SJSA1 (cell line): ENCODE measurements at regions not wholly inside any gene's neighbourhood (a gene's known extent, or its start where the extent isn't known, plus 50 kb on each side); places are given as distances from the start of the nearest gene placed in this dataset.

ENCODE experiments used
- DNase-seq, 2 experiments: peaks; one replicate each; pipeline ENCODE4 v3.0.0-alpha.2; 2015 to 2020; ENCODE audit warnings: low spot score in 2 of 2, low read depth in 1 of 2
- H3K27ac ChIP-seq: fragments of 250-450 bp; sonication (Bioruptor Pico); 2 replicates; pipeline ENCODE4 v1.5.1; 2020; ENCODE audit warnings: mild to moderate bottlenecking, moderate library complexity
- H3K27me3 ChIP-seq: fragments of 250-450 bp; sonication (Bioruptor Pico); replicated peaks from 2 replicates; pipeline ENCODE4 v1.5.1; 2020; ENCODE audit warnings: mild to moderate bottlenecking, moderate library complexity
- H3K36me3 ChIP-seq: fragments of 250-450 bp; sonication (Bioruptor Pico); 2 replicates; pipeline ENCODE4 v1.5.1; 2020; ENCODE audit warnings: mild to moderate bottlenecking
- H3K4me1 ChIP-seq: fragments of 250-450 bp; sonication (Bioruptor Pico); replicated peaks from 2 replicates; pipeline ENCODE4 v1.6.1; 2021; ENCODE audit warnings: mild to moderate bottlenecking
- H3K4me3 ChIP-seq: fragments of 250-450 bp; sonication (Bioruptor Pico); 2 replicates; pipeline ENCODE4 v1.5.1; 2020; ENCODE audit warnings: mild to moderate bottlenecking
- H3K9me3 ChIP-seq: fragments of 250-450 bp; sonication (Bioruptor Pico); replicated peaks from 2 replicates; pipeline ENCODE4 v1.5.1; 2020; ENCODE audit warnings: mild to moderate bottlenecking

- no peak overlapping the region for H3K4me3 ChIP-seq
- H3K27ac ChIP-seq = no peak overlapping the region
- no peak for DNase-seq
- no peaks in the 10 kb centered on the region; the same call in 1 of the 2 replicates for H3K27me3 ChIP-seq
- H3K36me3 ChIP-seq = no peaks in the 10 kb centered on the region
- no peaks in the 10 kb centered on the region for H3K4me1 ChIP-seq
- H3K9me3 ChIP-seq = no peaks in the 10 kb centered on the region
Observed at GRCh38 chr16:16871196-16871595, 492.3 kb downstream of the NPIPA7 start.

GRCh38 chr16:16877061-16877460 is 498.1 kb downstream of the NPIPA7 start:
- Histone ChIP-seq H3K9me3 (no peaks in the 10 kb centered on the region), H3K4me1 (no peaks in the 10 kb centered on the region), H3K27ac (no peak overlapping the region), H3K36me3 (no peaks in the 10 kb centered on the region), H3K27me3 (no peaks in the 10 kb centered on the region; the same call in 1 of the 2 replicates), H3K4me3 (no peak overlapping the region)
- DNase-seq = no peak

GRCh38 chr16:16879567-16880251 is 500.8 kb downstream of the NPIPA7 start:
- Histone ChIP-seq H3K4me1 (no peaks in the 10 kb centered on the region), H3K27me3 (no peaks in the 10 kb centered on the region; the same call in none of the 2 replicates), H3K4me3 (no peak overlapping the region), H3K36me3 (no peaks in the 10 kb centered on the region), H3K27ac (no peak overlapping the region), H3K9me3 (no peaks in the 10 kb centered on the region)
- no peak for DNase-seq

- H3K27ac ChIP-seq = no peak overlapping the region
- H3K4me1 ChIP-seq = no peaks in the 10 kb centered on the region
- H3K9me3 ChIP-seq = no peaks in the 10 kb centered on the region
- no peaks in the 10 kb centered on the region for H3K36me3 ChIP-seq
- no peaks in the 10 kb centered on the region; the same call in none of the 2 replicates for H3K27me3 ChIP-seq
- no peak for DNase-seq
- no peak overlapping the region for H3K4me3 ChIP-seq
Observed at GRCh38 chr16:16881814-16882213, 502.9 kb downstream of the NPIPA7 start.

GRCh38 chr16:16882766-16883165 is 503.8 kb downstream of the NPIPA7 start:
- Histone ChIP-seq H3K27ac (no peak overlapping the region), H3K4me1 (no peaks in the 10 kb centered on the region), H3K4me3 (no peak overlapping the region), H3K9me3 (no peaks in the 10 kb centered on the region), H3K36me3 (no peaks in the 10 kb centered on the region), H3K27me3 (no peaks in the 10 kb centered on the region; the same call in none of the 2 replicates)
- no peak for DNase-seq

GRCh38 chr16:16884451-16884850 is 505.5 kb downstream of the NPIPA7 start:
- no peaks in the 10 kb centered on the region for H3K36me3 ChIP-seq
- no peaks in the 10 kb centered on the region; the same call in none of the 2 replicates for H3K27me3 ChIP-seq
- no peaks in the 10 kb centered on the region for H3K9me3 ChIP-seq
- no peak for DNase-seq
- no peaks in the 10 kb centered on the region for H3K4me1 ChIP-seq
- H3K27ac ChIP-seq = no peak overlapping the region
- H3K4me3 ChIP-seq = no peak overlapping the region

GRCh38 chr16:16887193-16887592 is 508.3 kb downstream of the NPIPA7 start:
- no peaks in the 10 kb centered on the region; the same call in 1 of the 2 replicates for H3K27me3 ChIP-seq
- no peak overlapping the region for H3K27ac ChIP-seq
- H3K4me1 ChIP-seq = no peaks in the 10 kb centered on the region
- no peak for DNase-seq
- H3K9me3 ChIP-seq = no peaks in the 10 kb centered on the region
- no peaks in the 10 kb centered on the region for H3K36me3 ChIP-seq
- H3K4me3 ChIP-seq = no peak overlapping the region

- Histone ChIP-seq H3K4me3 (no peak overlapping the region), H3K9me3 (no peaks in the 10 kb centered on the region), H3K4me1 (no peaks in the 10 kb centered on the region), H3K36me3 (no peaks in the 10 kb centered on the region), H3K27me3 (no peaks in the 10 kb centered on the region), H3K27ac (no peak overlapping the region)
- no peak for DNase-seq
Observed at GRCh38 chr16:16890964-16891363, 512.0 kb downstream of the NPIPA7 start.

GRCh38 chr16:16904601-16905000 is 525.7 kb downstream of the NPIPA7 start:
- Histone ChIP-seq H3K9me3 (no peaks in the 10 kb centered on the region), H3K4me1 (no peaks in the 10 kb centered on the region), H3K4me3 (no peak overlapping the region), H3K27ac (no peak overlapping the region), H3K27me3 (no peaks in the 10 kb centered on the region), H3K36me3 (no peaks in the 10 kb centered on the region)
- DNase-seq = no peak

- H3K4me3 ChIP-seq = no peak overlapping the region
- H3K27me3 ChIP-seq = no peaks in the 10 kb centered on the region
- H3K27ac ChIP-seq = no peak overlapping the region
- H3K9me3 ChIP-seq = no peaks in the 10 kb centered on the region
- DNase-seq = no peak
- H3K4me1 ChIP-seq = no peaks in the 10 kb centered on the region
- no peaks in the 10 kb centered on the region for H3K36me3 ChIP-seq
Observed at GRCh38 chr16:16905850-16906249, 526.9 kb downstream of the NPIPA7 start.

GRCh38 chr16:16907089-16907488 is 528.1 kb downstream of the NPIPA7 start:
- H3K4me1 ChIP-seq = no peaks in the 10 kb centered on the region
- DNase-seq = no peak
- no peaks in the 10 kb centered on the region for H3K36me3 ChIP-seq
- no peak overlapping the region for H3K27ac ChIP-seq
- H3K4me3 ChIP-seq = no peak overlapping the region
- no peaks in the 10 kb centered on the region for H3K27me3 ChIP-seq
- no peaks in the 10 kb centered on the region for H3K9me3 ChIP-seq

- H3K27ac ChIP-seq = no peak overlapping the region
- no peaks in the 10 kb centered on the region for H3K4me1 ChIP-seq
- no peaks in the 10 kb centered on the region for H3K9me3 ChIP-seq
- no peaks in the 10 kb centered on the region for H3K27me3 ChIP-seq
- no peaks in the 10 kb centered on the region for H3K36me3 ChIP-seq
- no peak overlapping the region for H3K4me3 ChIP-seq
- DNase-seq = no peak
Observed at GRCh38 chr16:16908077-16908476, 529.1 kb downstream of the NPIPA7 start.

- Histone ChIP-seq H3K27me3 (no peaks in the 10 kb centered on the region), H3K36me3 (no peaks in the 10 kb centered on the region), H3K4me1 (no peaks in the 10 kb centered on the region), H3K27ac (no peak overlapping the region), H3K4me3 (no peak overlapping the region), H3K9me3 (no peaks in the 10 kb centered on the region)
- DNase-seq = no peak
Observed at GRCh38 chr16:16909126-16909525, 530.2 kb downstream of the NPIPA7 start.

- no peak for DNase-seq
- no peaks in the 10 kb centered on the region for H3K27me3 ChIP-seq
- H3K9me3 ChIP-seq = no peaks in the 10 kb centered on the region
- no peaks in the 10 kb centered on the region for H3K4me1 ChIP-seq
- H3K27ac ChIP-seq = no peak overlapping the region
- no peaks in the 10 kb centered on the region for H3K36me3 ChIP-seq
- no peak overlapping the region for H3K4me3 ChIP-seq
Observed at GRCh38 chr16:16910666-16911065, 531.7 kb downstream of the NPIPA7 start.

- Histone ChIP-seq H3K36me3 (no peaks in the 10 kb centered on the region), H3K27me3 (no peaks in the 10 kb centered on the region), H3K4me1 (no peaks in the 10 kb centered on the region), H3K4me3 (no peak overlapping the region), H3K9me3 (no peaks in the 10 kb centered on the region), H3K27ac (no peak overlapping the region)
- DNase-seq = no peak
Observed at GRCh38 chr16:16915771-16916170, 536.8 kb downstream of the NPIPA7 start.
